ENCODE measurements at regions not wholly inside any gene's neighbourhood (a gene's known extent, or its start where the extent isn't known, plus 50 kb on each side); places are given as distances from the start of the nearest gene placed in this dataset.

GRCh38 chr2:147499785-147500184, 345.0 kb upstream of the ACVR2A start:
- no peaks in the 10 kb centered on the region for H3K4me1 ChIP-seq (ENCODE audit: control insufficient read depth in 1 of 2, insufficient read depth in 1 of 2, low read depth in 1 of 2, low read length in 1 of 2)
- no peak overlapping the region for H3K27ac ChIP-seq
- H3K36me3 ChIP-seq: no peaks in the 10 kb centered on the region
- H3K4me3 ChIP-seq (ENCODE audit: low read depth in 1 of 2, low read length in 1 of 2): no peak overlapping the region
- no peaks in the 10 kb centered on the region for H3K9me3 ChIP-seq
- no peaks in the 10 kb centered on the region for H3K27me3 ChIP-seq
- TF ChIP-seq, protein P1, sequence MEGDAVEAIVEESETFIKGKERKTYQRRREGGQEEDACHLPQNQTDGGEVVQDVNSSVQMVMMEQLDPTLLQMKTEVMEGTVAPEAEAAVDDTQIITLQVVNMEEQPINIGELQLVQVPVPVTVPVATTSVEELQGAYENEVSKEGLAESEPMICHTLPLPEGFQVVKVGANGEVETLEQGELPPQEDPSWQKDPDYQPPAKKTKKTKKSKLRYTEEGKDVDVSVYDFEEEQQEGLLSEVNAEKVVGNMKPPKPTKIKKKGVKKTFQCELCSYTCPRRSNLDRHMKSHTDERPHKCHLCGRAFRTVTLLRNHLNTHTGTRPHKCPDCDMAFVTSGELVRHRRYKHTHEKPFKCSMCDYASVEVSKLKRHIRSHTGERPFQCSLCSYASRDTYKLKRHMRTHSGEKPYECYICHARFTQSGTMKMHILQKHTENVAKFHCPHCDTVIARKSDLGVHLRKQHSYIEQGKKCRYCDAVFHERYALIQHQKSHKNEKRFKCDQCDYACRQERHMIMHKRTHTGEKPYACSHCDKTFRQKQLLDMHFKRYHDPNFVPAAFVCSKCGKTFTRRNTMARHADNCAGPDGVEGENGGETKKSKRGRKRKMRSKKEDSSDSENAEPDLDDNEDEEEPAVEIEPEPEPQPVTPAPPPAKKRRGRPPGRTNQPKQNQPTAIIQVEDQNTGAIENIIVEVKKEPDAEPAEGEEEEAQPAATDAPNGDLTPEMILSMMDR (IDR thresholded peaks at IDR 0.05): no peak

DNA sequence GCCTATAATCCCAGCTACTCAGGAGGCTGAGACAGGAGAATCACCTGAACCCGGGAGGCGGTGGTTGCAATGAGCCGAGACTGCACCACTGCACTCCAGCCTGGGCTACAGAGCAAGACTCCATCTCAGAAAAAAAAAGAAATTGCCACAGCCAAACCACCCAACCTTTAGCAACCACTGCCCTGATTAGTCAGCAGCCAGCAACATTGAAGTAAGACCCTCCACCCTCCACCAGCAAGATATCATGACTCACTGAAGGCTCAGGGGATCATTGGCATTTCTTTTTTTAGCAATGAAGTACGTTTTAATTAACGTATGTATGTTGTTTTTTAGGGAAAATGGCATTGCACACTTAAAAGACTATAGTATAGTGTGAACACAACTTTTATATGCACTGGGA, 349.1 kb upstream of the ACVR2A start:
- TF ChIP-seq, protein P1 (IDR thresholded peaks at IDR 0.05): no peak
- H3K27ac ChIP-seq: no peak overlapping the region

DNA sequence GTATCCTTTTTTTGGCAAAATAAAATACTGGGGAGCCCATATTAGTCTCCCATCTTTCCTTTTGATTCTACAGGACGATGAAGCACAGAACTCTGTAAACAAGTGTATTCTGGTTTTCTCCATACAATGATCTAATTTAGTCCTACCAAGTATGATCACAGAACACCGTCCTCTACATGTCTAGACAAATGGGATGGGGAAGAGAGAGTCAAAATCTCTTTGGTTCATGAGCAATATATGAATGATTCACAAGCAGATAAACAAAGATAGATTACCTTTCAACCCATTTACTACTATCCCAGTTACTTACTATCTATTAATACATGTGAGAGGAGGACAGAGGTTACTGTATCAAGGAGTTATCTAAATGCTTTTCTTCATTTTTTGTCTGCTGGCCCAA, 352.4 kb upstream of the ACVR2A start:
- Histone ChIP-seq H3K4me3 (ENCODE audit: low read depth in 1 of 2, low read length in 1 of 2) (no peak overlapping the region), H3K9me3 (no peaks in the 10 kb centered on the region), H3K27ac (no peak overlapping the region), H3K4me1 (ENCODE audit: control insufficient read depth in 1 of 2, insufficient read depth in 1 of 2, low read depth in 1 of 2, low read length in 1 of 2) (no peaks in the 10 kb centered on the region), H3K27me3 (no peaks in the 10 kb centered on the region), H3K36me3 (no peaks in the 10 kb centered on the region)
- TF ChIP-seq, protein P1 (IDR thresholded peaks at IDR 0.05): no peak

More for the DNA sequence above, 349.1 kb upstream of the ACVR2A start:
- no peaks in the 10 kb centered on the region for H3K4me1 ChIP-seq (ENCODE audit: control insufficient read depth in 1 of 2, insufficient read depth in 1 of 2, low read depth in 1 of 2, low read length in 1 of 2)
- H3K36me3 ChIP-seq: no peaks in the 10 kb centered on the region
- H3K4me3 ChIP-seq (ENCODE audit: low read depth in 1 of 2, low read length in 1 of 2): no peak overlapping the region
- no peaks in the 10 kb centered on the region for H3K27me3 ChIP-seq
- no peaks in the 10 kb centered on the region for H3K9me3 ChIP-seq

- no peaks in the 10 kb centered on the region for H3K9me3 ChIP-seq
- H3K27ac ChIP-seq: no peak overlapping the region
- H3K4me3 ChIP-seq (ENCODE audit: low read depth in 1 of 2, low read length in 1 of 2): no peak overlapping the region
- no peaks in the 10 kb centered on the region for H3K27me3 ChIP-seq
- TF ChIP-seq, protein P1 (IDR thresholded peaks at IDR 0.05): no peak
- H3K4me1 ChIP-seq (ENCODE audit: control insufficient read depth in 1 of 2, insufficient read depth in 1 of 2, low read depth in 1 of 2, low read length in 1 of 2): no peaks in the 10 kb centered on the region
- no peaks in the 10 kb centered on the region for H3K36me3 ChIP-seq
These were observed 353.3 kb upstream of the ACVR2A start for GRCh38 chr2:147491506-147491905.

- TF ChIP-seq, protein P1 (IDR thresholded peaks at IDR 0.05): no peak
- no peaks in the 10 kb centered on the region for H3K36me3 ChIP-seq
- no peaks in the 10 kb centered on the region for H3K9me3 ChIP-seq
- no peaks in the 10 kb centered on the region for H3K4me1 ChIP-seq (ENCODE audit: control insufficient read depth in 1 of 2, insufficient read depth in 1 of 2, low read depth in 1 of 2, low read length in 1 of 2)
- no peaks in the 10 kb centered on the region for H3K27me3 ChIP-seq
- no peak overlapping the region for H3K4me3 ChIP-seq (ENCODE audit: low read depth in 1 of 2, low read length in 1 of 2)
- no peak overlapping the region for H3K27ac ChIP-seq
These were observed 354.2 kb upstream of the ACVR2A start for GRCh38 chr2:147490401-147491261.

All from neutrophil (primary cell).